Erythroblast (primary cell): ENCODE measurements at regions not wholly inside any gene's neighbourhood (a gene's known extent, or its start where the extent isn't known, plus 50 kb on each side); places are given as distances from the start of the nearest gene placed in this dataset.
"Not testable (repeated sequence)": the region's sequence is repeated elsewhere in the genome, so short reads cannot be mapped to it uniquely, and the experiment has no call there.

Experiments
- DNase-seq, 2 experiments: peaks; one replicate each; lab custom pipeline; 2025; lab: John Stamatoyannopoulos, UW
- GATA1 ChIP-seq: IDR thresholded peaks from 2 replicates; pipeline ENCODE4 v1.6.1; 2011; ENCODE audit warnings: low read depth, mild to moderate bottlenecking, control low read depth, low read length, moderate library complexity
- POLR2A ChIP-seq: IDR thresholded peaks from 2 replicates; pipeline ENCODE4 v1.6.1; 2011; ENCODE audit warnings: mild to moderate bottlenecking, low read length

GRCh38 chr2:16911746-16912145 lies 246.1 kb upstream of the CYRIA start:
- DNase-seq: no peak
- no peak for TF ChIP-seq GATA1
- TF ChIP-seq POLR2A: no peak

GRCh38 chr2:16908656-16909055 lies 243.0 kb upstream of the CYRIA start:
- TF ChIP-seq POLR2A (no peak), GATA1 (no peak)
- DNase-seq: no peak

- no peak for TF ChIP-seq GATA1
- no peak for TF ChIP-seq POLR2A
- no peak for DNase-seq
Observed at GRCh38 chr2:16907645-16908282, 242.1 kb upstream of the CYRIA start.

- DNase-seq: not testable (repeated sequence)
Observed at GRCh38 chr2:16905325-16905724, 239.7 kb upstream of the CYRIA start.

- peak; percentile 50 to 62 for DNase-seq
- TF ChIP-seq GATA1: no peak
- TF ChIP-seq POLR2A: no peak
Observed at GRCh38 chr2:16900405-16901025, 234.9 kb upstream of the CYRIA start.

- TF ChIP-seq POLR2A (no peak), GATA1 (no peak)
- DNase-seq: no peak
Observed at GRCh38 chr2:16899958-16900357, 234.3 kb upstream of the CYRIA start.

- DNase-seq: no peak
- TF ChIP-seq GATA1: no peak
- no peak for TF ChIP-seq POLR2A
Observed at GRCh38 chr2:16890081-16890480, 224.4 kb upstream of the CYRIA start.

GRCh38 chr2:16885027-16885426 lies 219.4 kb upstream of the CYRIA start:
- no peak for DNase-seq
- TF ChIP-seq GATA1: no peak
- no peak for TF ChIP-seq POLR2A

GRCh38 chr2:16882706-16883105 lies 217.1 kb upstream of the CYRIA start:
- TF ChIP-seq GATA1: no peak
- TF ChIP-seq POLR2A: no peak

GRCh38 chr2:16881122-16881521 lies 215.5 kb upstream of the CYRIA start:
- TF ChIP-seq POLR2A (no peak), GATA1 (no peak)
- no peak for DNase-seq

More at GRCh38 chr2:16882706-16883105, 217.1 kb upstream of the CYRIA start:
- DNase-seq: no peak

- no peak for TF ChIP-seq POLR2A
- no peak for TF ChIP-seq GATA1
- DNase-seq: no peak
Observed at GRCh38 chr2:16871411-16871810, 205.8 kb upstream of the CYRIA start.

- TF ChIP-seq GATA1 (no peak), POLR2A (no peak)
- no peak for DNase-seq
Observed at GRCh38 chr2:16870491-16871076, 204.9 kb upstream of the CYRIA start.

GRCh38 chr2:16869711-16870110 lies 204.1 kb upstream of the CYRIA start:
- TF ChIP-seq POLR2A (no peak), GATA1 (no peak)
- DNase-seq: no peak

GRCh38 chr2:16862471-16862870 lies 196.8 kb upstream of the CYRIA start:
- no peak for TF ChIP-seq GATA1
- TF ChIP-seq POLR2A: no peak
- DNase-seq: no peak
